Stimulated activated CD8-positive, alpha-beta memory T cell treated with anti-CD3 and anti-CD28 coated beads, Interleukin-15, amount 100 ng/mL, for 24 hours (primary cell): ENCODE measurements at regions not wholly inside any gene's neighbourhood (a gene's known extent, or its start where the extent isn't known, plus 50 kb on each side); places are given as distances from the start of the nearest gene placed in this dataset.
"Not testable (repeated sequence)": the region's sequence is repeated elsewhere in the genome, so short reads cannot be mapped to it uniquely, and the experiment has no call there.

Experiments used
- DNase-seq: peaks from one replicate; pipeline ENCODE4 v3.0.0-alpha.2; 2020; ENCODE audit warnings: low read depth

DNA sequence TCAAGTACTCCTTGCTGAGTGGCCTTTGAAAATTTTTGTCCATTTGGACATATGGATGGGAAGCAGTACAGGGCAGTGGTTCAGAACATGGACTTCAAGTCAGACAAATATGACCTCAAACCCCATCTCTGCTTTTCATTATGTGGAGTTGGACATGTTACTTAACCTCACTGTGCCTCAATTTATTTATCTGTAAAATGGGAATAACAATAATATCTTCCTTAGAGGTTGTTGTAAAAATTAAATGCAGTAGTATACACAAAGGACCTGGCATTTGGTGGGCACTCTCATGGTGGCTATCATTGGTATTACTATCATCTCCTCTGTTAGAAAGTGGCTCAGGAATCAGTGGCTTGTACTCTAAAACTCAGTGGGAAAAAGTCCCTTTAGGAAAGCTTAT, 204.0 kb upstream of the MYLIP start:
- DNase-seq, result no peak

DNA sequence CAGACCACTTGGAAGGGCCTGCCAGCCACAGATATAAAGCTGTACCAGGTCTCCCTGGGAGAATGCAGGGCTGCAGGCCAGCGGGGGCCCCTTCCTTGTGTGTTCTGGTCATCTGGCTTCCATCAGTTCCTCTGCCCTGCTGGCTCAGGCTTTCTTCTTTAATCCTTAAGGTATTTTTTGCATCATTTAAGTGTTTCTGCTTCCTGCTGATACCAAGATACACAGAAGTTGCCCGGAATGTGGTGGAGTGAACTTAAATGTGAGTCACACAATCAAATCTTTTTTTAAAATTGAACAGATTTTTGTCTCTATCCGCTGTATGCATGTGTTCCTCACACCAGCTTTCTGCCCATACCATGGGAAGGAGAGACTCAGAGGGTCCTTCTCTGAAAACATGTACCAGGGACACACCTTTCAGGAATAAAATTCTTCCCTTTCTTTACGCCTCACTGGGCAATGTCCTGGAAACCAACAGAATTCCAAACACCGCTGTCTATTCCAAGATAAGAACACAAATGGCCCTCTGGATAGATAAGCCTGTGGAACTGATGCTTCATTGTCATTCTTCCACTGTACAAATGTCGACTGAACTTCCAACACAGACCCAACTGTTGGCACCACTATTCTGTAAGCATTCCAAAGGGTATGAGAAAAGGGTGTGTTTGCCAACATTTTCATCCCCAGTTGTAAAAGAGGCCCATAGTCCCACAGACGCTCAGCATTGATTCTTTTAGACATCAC, 206.2 kb upstream of the MYLIP start:
- DNase-seq, result no peak

DNA sequence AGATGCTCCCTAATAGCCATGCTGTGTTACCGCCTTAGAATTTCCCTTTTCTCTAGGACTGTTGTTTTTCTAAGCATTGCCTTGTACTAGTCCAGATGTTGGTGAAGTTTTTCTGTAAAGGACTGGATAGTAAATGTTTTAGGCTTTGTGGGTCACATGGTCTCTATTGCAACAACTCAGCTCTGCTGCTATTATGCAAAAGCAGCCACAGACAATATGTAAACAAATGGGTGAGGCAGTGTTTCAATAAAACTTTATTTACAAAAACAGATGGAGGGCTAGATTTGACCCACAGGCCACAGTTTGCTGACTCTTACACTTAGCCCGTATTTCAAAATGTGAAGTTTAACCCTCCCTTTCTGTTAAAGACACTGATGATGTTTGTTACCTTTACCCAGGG, 207.6 kb upstream of the MYLIP start:
- no peak for DNase-seq

DNA sequence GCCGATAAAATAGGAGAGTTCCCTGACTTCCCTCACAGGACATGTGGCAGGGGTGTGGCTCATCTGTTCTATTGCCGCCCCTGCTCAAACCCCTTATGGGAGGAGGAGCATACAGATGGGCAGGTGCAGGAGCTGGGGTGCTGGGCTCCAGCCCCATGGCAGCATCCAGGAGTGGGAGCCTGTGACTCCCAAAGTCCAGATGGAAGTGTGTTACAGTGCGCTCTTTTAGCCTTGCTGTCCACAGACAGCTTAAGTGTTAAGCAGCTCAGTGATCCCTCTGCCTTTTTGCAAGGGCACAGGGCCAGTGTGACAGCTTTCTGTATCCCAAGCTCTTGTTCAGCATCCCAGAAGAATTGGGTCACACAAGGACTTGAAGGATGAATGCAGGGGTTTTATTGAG, 212.3 kb upstream of the MYLIP start:
- no peak for DNase-seq

DNA sequence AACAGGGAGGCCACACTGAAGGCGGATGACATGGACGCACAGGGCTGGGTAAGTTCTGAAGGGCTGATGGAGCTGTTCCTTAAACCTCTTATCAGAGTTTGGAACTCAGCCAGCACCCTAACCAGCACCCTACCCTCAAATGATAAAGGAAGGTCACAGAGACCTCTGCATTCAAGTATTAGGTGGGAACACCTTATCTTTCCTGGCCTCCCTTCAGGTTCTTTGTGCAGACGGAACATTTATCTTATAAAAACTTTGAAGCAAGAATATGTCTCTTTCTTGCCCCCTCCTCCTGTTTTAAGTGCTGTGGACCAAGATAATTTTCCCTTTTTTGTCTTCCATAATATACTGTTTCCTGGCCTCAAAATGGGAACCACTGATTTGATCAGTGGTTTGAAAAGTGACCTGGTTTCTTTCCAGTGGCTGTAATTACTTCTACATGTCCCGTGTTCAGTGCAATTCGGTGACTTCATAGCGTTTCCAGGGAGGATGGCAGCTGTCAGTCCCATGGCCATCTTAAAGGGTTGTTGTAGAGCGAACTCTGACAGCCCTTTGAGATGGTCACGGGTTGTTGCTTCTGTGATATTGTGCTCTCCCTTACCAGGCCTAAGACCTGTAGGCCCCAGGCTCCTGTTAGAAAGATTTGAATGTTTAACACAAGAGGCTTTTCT, 213.2 kb upstream of the MYLIP start:
- DNase-seq, result no peak

DNA sequence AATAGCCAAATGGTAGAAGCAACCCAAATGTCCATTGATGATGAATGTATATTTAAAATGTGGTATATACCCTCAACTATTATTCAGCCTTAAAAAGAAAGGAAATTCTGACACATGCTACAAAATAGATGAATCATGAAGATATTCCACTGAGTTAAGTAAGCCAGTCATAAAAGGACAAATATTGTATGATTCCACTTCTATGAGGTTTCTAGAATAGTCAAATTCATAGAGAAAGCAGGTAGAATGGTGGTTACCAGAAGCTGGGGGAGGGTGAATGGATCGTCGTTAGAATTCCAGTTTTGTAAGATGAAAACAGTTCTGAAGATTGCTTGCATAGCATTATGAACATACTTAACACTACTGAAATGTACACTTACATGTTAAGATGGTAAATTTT, 214.3 kb upstream of the MYLIP start:
- no peak for DNase-seq

DNA sequence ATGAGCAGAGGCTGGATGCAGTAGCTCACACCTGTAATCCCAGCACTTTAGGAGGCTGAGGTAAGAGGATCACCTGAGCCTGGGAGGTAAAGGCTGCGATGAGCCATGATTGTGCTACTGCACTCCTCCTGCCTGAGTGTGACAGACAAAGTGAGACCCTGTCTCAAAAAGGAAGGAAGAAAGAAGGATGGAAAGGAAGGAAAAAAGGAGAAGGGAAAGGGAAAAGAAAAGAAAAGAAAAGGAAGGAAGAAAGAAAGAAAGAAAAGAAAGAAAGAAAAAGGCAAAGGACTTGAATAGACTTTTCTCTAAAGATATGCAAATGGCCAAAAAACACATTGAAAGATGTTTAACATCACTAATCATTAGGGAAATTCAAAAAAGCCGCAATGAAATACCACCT, 215.3 kb upstream of the MYLIP start:
- no peak for DNase-seq

DNA sequence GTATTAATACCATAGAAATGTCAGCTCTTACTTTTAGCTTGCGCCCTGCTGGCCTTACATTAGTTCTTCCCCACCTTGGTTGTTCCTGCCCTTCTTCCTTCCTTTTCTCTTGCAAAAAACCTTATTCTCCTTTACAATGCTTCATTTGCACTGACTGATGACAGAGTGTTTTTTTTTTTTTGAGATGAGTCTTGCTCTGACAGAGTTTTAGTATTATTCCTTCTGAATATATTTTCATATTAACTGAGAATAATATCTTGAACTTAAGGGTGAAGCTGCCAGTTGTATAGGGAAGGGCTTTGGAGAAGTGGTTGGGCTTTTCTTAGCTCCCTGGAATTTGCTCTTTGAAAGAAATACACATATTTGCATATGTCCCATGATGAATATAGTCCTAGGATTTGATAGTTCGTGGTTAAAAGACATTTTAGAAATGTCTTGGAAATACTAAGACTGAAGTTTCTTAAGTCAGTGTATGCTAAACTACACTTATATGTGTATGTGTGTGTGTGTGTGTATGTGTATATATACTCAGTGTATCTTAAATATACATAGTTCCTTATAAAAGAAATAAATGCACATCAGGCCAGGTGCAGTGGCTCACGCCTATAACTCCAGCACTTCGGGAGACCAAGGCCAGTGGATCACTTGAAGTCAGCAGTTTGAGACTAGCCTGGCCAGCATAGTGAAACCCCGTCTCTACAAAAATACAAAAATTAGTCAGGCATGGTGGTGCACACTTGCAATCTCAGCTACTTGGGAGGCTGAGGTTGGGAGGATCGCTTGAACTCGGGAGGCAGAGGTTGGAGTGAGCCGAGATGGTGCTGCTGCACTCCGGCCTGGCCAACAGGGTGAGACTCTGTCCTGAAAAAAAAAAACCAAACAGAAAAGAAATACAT, 216.1 kb upstream of the MYLIP start:
- DNase-seq, result no peak

DNA sequence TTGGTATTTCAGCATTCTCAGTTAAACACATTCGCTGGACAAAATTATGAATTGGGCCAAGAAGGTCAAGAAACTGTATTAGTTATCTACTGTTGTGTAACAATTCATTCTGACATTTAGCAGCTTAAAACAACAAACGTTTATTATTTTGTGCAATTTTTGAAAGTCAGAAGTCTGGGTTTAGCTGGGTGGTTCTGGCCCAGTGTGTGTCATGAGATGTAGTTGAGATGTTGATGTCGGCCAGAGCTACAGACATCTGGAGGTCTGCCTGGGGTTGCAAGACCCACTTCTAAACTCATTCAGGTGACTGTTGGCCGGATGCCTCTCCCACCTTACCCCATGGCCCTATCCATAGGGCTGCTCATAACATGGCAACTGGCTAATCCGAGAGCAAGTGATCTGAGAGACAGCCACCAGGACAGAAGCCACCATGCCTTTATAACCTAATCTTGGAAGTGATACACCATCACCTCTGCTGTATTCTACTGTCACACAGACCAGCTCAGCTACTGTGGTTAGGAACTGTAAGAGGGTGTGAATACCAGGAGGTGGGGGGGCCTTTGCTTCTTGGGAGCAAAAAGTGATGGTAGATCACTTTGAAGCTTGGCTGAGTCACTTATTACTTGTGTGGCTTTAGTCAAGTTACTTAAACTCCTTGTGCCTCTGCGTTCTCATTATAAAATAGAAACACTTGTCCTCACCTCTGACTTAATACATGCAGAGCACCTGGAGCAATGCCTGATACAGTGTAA, 217.0 kb upstream of the MYLIP start:
- no peak for DNase-seq

DNA sequence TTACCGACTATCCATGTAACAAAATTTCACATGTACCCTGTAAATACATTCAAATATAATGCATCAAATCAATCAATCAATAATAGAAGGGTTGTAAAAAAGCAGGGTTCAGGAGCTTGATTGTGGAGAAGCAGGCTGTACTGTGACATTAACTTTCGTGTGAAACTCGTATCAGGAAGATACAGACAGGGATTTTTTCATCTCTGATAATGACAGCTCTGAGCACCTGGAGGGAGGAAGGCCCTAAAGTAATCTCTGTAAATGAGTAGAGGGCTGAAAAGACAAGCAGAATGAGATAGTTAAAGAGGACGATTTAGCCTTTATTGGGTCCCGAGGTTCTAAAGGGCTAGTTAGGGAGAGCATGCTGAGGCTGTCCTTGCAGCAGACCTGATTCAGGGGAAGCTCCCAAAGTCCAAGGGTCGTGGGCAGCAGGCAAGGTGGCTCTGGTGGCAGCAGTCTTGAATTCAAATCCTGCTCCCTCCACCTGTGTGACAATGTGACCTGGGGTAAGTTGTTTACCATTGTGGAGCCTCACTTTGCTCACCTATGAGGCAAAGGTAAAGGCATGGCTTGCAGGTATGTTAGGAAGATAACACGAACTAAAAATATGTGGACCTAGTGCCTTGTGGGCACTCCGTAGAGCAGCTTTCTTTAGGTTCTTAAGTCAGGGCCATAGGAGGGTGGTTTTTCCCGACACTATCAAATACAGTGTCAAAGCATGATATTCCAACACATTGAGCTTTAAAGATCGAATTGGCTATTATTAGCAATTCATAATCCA, 219.4 kb upstream of the MYLIP start:
- DNase-seq, result no peak

DNA sequence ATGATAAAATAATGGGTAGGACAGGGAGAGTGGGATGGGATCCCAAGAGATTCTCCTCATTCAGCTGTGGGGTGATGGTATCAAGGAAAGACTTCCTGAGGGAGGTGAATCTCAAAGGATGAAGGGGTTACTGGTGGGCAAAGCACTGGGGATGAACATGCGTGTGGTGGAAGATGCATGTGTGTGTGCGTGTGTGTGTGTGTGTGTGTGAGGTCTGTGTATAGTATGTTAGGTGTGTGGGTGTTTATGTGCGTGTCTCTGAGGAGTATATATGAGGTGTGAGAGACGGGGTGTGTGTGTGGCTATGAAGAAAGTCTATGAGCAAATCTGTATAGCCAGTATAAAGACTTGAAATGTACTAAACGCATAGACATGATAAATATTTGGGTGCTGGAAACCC, 220.0 kb upstream of the MYLIP start:
- DNase-seq, result no peak

DNA sequence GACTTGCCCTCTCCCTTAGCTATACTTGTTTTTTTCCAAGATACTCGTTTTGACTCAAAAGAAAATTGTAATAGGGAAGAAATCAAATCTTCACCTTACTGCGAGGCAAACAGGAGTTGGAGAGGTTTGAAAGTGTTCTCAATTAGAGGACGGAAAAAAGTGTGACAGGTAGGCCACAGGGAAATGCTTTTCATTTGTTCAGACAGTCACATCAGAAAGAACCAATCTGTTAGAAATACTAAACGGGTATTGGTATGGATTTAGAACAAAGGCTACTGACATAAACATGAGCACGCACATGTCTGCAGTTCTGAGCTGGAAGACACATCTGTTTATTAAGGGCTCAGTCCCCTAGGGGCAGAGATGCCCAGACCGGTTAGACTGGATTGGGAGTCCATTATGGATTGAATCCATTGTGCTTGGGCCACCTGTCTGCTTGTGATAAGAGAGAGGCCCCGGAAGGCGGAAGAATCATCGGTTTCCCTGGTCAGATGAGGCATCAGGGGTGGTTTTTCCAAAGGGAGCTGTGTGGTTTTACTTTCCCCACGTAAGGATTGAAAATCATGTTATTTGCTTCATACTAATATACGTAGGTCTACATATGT, 220.9 kb upstream of the MYLIP start:
- DNase-seq, result no peak

DNA sequence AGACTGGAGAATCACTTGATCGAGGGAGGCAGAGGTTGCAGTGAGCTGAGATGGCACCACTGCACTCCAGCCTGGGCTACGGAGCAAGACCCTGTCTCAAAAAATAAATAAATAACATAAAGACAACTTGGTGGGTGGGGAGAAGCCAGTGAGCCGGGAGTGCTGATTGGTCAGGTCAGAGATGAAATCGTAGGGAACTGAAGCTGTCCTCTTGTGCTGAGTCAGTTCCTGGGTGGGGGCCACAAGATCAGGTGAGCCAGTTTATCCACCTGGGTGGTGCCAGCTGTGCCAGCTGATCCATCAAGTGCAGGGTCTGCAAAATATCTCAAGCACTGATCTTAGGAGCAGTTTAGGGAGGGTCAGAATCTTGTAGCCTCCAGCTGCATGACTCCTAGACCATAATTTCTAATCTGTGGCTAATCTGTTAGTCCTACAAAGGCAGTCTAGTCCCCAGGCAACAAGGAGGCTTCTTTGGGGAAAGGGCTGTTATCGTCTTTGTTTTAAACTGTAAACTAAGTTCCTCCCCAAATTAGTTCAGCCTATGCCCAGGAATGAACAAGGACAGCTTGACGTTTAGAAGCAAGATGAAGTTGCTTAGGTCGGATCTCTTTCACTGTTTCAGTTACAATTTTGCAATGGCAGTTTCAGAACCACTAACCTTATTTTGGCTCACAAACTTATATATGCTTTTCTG, 221.5 kb upstream of the MYLIP start:
- DNase-seq, result not testable (repeated sequence)

DNA sequence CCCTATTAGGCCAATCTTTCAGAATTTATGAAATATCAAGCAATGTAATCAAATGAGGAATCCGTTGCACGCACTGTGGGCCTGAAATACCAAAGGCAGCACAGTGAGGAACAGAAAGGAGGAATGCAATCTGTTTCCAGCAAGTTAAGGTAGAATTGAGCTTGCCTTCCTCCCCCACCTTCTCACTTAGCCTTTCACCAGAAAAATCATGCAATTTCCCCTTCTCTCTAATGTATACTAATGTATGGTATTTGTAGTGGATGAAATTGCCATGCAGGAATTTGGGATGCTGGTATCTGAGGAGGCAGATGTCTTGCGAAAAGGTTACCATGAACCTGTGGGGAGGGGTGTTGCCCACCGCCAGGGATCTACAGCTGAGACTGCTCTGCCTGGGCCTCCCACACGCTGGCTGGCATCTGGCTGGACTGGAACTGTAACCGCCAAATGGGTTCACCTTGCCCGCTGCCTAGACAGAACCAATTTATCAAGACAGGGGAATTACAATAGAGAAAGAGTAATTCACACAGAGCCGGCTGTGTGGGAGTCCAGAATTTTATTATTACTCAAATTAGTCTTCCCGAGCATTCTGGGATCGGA, 222.4 kb upstream of the MYLIP start:
- no peak for DNase-seq

DNA sequence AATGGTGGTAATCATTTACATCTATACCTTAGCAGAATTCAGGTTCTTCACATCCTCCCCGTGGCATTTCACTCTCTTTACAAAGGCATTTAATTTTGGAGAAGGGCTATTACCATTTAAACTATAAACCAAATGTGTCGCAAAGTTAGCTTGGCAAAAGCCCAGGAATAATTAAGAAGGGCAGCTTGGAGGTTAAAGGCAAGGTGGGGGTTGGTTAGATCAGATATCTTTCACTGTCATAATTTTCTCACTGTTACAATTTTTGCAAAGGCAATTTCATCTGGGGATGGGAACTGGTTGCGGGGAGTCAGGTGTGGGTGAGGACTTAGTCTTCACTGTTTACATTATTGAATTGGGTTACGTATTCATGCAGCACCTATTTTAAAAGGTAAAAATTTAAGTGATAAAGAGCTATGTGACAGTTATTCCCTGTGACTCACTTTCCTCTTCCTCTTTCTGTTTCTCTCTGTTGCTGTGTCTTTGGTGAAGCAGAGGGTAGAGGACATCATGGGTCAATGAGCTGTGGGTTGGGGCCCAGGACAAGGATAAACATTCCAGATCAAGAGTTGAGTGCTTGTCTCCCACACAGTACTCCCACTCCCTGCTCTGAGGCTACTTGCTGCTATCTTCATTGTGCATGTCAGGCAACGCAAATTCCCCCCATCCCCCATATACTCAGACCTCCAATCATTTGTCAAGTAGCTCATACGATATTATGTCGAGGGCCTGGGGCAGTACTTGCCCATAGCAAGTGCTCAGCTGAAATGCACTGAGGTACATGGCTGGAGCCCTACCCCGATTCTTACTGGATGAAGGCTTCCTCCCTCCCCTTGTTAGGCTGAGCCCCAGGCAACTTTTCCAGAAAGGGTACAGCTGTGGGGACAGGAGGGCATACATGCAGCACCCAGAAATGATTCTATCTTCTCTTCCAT, 223.1 kb upstream of the MYLIP start:
- no peak for DNase-seq

DNA sequence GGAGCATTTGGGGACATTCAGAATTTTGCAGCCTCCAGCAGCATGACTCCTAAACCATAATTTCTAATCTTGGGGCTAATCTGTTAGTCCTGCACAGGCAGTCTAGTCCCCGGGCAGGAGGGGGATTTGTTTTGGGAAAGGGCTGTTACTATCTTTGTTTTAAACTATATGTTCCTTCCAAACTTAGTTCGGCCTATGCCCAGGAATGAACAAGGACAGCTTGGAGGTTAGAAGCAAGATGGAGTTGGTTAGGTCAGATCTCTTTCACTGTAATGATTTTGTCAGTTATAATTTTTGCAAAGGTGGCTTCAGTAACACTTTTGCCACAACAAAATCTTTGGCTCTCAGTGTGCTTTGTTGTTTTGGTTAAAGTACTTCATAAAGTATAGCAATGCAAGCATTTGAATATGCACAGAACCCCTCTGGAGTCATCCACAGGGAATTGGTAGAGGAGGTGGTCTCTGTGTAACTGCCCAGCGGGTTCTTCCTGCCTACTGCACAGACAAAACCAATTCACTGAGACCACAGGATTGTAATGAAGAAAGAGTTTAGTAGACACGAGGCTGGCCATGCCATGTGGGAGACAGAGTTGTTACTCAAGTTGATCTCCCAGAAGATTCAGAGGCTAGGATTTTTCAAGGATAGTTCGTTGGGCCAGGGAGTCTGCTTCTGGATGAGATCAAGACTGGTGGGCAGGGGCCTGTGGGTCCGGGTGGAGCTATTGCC, 224.1 kb upstream of the MYLIP start:
- no peak for DNase-seq

DNA sequence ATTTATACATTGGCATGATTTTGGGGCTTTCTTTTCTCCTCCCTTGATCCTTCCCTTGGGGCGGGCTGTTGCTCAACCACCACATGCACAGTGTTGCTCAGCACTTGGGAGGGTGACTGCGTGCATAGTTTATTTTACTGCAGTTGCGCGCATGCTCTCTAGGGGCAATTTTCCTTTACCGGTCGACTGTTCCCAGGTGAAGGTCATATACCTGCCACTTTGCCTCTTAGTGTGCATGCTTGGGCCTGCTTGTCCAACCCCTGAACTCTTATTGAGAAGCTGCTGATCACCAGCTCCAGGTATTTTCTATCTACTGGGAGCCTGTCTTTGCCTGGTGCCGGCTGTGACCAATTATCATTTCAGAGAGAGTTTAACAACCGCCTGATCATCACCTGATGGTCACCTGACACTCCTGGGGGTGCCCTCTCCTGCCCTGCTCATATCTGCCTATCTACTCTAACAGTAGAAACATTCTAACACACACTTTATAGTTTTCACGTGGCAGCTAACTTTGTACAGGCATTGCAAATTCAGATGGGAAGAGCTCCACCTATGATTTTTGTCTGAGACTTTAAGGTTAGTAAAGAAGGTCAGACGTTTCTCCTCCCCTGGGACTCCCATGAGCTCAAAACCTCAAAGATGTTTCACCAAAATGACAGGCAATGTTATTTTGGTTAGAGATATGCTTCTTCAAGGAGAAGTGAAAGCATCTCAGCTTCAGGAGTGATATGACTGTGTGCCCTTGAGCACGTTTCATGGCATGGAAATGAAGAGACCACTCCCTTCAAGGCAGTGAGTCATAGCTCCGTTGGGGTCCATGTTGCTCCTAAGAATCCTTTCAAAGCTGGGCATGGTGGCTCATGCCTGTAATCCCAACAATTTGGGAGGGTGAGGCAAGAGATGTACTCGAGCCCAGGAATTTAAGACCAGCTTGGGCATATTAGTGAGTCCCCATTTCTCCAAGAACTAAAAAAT, 227.5 kb upstream of the MYLIP start:
- DNase-seq, result no peak
